Gastroesophageal sphincter (tissue), 3 donors: ENCODE measurements at regions not wholly inside any gene's neighbourhood (a gene's known extent, or its start where the extent isn't known, plus 50 kb on each side); places are given as distances from the start of the nearest gene placed in this dataset.

ENCODE experiments used
- POLR2A ChIP-seq, 2 donors: fragments of 450-650 bp; IDR thresholded peaks; one replicate each; pipeline ENCODE4 v1.6.1; 2017; ENCODE audit warnings: antibody characterized with exemption in 2 of 2, mild to moderate bottlenecking in 2 of 2, moderate library complexity in 1 of 2
- POLR2AphosphoS5 ChIP-seq: sonication (generic); formaldehyde crosslinking; IDR thresholded peaks from one replicate; pipeline ENCODE4 v1.6.1; 2017; ENCODE audit warnings: antibody characterized with exemption
- TF ChIP-seq, protein P1 (sequence below), 4 experiments: fragments of 200-600 bp in 2 of 4; fragments of 450-650 bp in 2 of 4; sonication (generic) in 1 of 4; IDR thresholded peaks; one replicate each; pipeline ENCODE4 v1.5.1; 2017 to 2019; ENCODE audit warnings: antibody characterized with exemption in 4 of 4, mild to moderate bottlenecking in 2 of 4, moderate library complexity in 2 of 4

- TF ChIP-seq POLR2A (IDR thresholded peaks at IDR 0.05): no peak
- TF ChIP-seq, protein P1, sequence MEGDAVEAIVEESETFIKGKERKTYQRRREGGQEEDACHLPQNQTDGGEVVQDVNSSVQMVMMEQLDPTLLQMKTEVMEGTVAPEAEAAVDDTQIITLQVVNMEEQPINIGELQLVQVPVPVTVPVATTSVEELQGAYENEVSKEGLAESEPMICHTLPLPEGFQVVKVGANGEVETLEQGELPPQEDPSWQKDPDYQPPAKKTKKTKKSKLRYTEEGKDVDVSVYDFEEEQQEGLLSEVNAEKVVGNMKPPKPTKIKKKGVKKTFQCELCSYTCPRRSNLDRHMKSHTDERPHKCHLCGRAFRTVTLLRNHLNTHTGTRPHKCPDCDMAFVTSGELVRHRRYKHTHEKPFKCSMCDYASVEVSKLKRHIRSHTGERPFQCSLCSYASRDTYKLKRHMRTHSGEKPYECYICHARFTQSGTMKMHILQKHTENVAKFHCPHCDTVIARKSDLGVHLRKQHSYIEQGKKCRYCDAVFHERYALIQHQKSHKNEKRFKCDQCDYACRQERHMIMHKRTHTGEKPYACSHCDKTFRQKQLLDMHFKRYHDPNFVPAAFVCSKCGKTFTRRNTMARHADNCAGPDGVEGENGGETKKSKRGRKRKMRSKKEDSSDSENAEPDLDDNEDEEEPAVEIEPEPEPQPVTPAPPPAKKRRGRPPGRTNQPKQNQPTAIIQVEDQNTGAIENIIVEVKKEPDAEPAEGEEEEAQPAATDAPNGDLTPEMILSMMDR (IDR thresholded peaks at IDR 0.05): no peak
- TF ChIP-seq POLR2AphosphoS5: no peak
These were observed 165.5 kb upstream of the PTGFR start for GRCh38 chr1:78325293-78325692.
